AG10803 (cell line): ENCODE measurements at regions not wholly inside any gene's neighbourhood (a gene's known extent, or its start where the extent isn't known, plus 50 kb on each side); places are given as distances from the start of the nearest gene placed in this dataset.

Source experiments
- DNase-seq: peaks from one replicate; pipeline ENCODE4 v3.0.0; 2010; ENCODE audit warnings: low read depth
- H3K4me3 ChIP-seq: 2 replicates; pipeline ENCODE4 v1.5.1; 2011; ENCODE audit warnings: mild to moderate bottlenecking, low read length, control low read depth
- TF ChIP-seq, protein P1 (sequence below): conservative IDR thresholded peaks from 2 replicates; pipeline ENCODE4 v1.5.1; 2011; ENCODE audit warnings: mild to moderate bottlenecking, low read length, control low read depth, inconsistent platforms

- H3K4me3 ChIP-seq = no peak overlapping the region
- TF ChIP-seq, protein P1, sequence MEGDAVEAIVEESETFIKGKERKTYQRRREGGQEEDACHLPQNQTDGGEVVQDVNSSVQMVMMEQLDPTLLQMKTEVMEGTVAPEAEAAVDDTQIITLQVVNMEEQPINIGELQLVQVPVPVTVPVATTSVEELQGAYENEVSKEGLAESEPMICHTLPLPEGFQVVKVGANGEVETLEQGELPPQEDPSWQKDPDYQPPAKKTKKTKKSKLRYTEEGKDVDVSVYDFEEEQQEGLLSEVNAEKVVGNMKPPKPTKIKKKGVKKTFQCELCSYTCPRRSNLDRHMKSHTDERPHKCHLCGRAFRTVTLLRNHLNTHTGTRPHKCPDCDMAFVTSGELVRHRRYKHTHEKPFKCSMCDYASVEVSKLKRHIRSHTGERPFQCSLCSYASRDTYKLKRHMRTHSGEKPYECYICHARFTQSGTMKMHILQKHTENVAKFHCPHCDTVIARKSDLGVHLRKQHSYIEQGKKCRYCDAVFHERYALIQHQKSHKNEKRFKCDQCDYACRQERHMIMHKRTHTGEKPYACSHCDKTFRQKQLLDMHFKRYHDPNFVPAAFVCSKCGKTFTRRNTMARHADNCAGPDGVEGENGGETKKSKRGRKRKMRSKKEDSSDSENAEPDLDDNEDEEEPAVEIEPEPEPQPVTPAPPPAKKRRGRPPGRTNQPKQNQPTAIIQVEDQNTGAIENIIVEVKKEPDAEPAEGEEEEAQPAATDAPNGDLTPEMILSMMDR = no peak
- no peak for DNase-seq
These were observed 185.8 kb upstream of the CDH6 start for GRCh38 chr5:31007672-31008071.

DNA sequence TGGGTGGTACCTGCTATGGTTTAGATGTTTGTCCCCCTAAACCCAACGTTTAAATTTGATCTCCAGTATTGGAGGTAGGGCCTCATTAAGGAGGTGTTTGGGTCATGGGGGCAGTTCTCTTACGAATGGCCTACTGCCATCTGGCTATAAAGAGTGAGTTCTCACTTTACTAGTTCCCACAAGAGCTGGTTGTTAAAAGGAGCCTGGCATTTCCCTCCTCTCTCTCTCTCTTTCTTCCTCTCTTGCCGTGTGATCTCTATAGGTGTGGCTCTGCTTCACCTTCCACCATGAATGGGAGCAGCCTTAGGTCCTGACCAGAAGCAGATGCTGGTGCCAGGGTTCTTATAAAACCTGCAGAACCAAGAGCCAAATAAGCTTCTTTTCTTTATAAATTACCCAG lies 193.2 kb upstream of the CDH6 start:
- TF ChIP-seq, protein P1 = no peak
- DNase-seq = no peak
- H3K4me3 ChIP-seq = no peak overlapping the region

GRCh38 chr5:30997681-30998080 lies 195.8 kb upstream of the CDH6 start:
- no peak for DNase-seq
- TF ChIP-seq, protein P1 = no peak
- H3K4me3 ChIP-seq = no peak overlapping the region

GRCh38 chr5:30994902-30995301 lies 198.6 kb upstream of the CDH6 start:
- TF ChIP-seq, protein P1 = no peak
- DNase-seq = no peak
- H3K4me3 ChIP-seq = no peak overlapping the region

GRCh38 chr5:30994176-30994575 lies 199.3 kb upstream of the CDH6 start:
- DNase-seq = no peak
- H3K4me3 ChIP-seq = no peak overlapping the region
- TF ChIP-seq, protein P1 = no peak

DNA sequence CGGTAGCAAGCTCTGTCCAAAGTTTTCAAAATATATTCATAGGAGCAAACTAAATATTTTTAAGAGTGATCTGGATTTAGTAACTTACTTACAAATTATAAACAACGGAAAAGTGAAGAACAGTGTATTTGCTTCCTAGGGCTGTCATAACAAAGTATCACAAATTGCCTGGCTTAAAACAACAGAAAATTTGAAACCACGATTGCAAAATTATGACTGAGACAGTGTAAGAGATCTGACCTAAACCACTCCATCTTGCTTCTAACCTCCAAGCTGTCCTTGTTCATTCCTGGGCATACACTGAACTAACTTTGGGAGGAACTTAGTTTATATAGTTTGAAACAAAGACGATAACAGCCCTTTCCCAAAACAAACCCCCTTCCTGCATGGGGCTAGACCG lies 202.0 kb upstream of the CDH6 start:
- H3K4me3 ChIP-seq = no peak overlapping the region
- DNase-seq = no peak
- TF ChIP-seq, protein P1 = no peak

GRCh38 chr5:30981576-30981975 lies 211.9 kb upstream of the CDH6 start:
- no peak for DNase-seq
- TF ChIP-seq, protein P1 = no peak
- H3K4me3 ChIP-seq = no peak overlapping the region
